Kidney epithelial cell (primary cell): ENCODE measurements at regions not wholly inside any gene's neighbourhood (a gene's known extent, or its start where the extent isn't known, plus 50 kb on each side); places are given as distances from the start of the nearest gene placed in this dataset.

Experiments
- DNase-seq: peaks from one replicate; pipeline ENCODE4 v3.0.0-alpha.2; 2010; ENCODE audit warnings: low read depth
- H3K27me3 ChIP-seq: 2 replicates; pipeline ENCODE4 v1.6.0; 2011; ENCODE audit warnings: low read length; ENCODE audit not compliant: control insufficient read depth, insufficient read depth
- H3K36me3 ChIP-seq: 2 replicates; pipeline ENCODE4 v1.5.1; 2011; ENCODE audit warnings: low read length; ENCODE audit not compliant: control insufficient read depth, insufficient read depth
- H3K4me3 ChIP-seq: 2 replicates; pipeline ENCODE4 v1.5.1; 2011; ENCODE audit warnings: low read depth, mild to moderate bottlenecking, control low read depth, low read length
- CTCF ChIP-seq: IDR thresholded peaks from 2 replicates; pipeline ENCODE4 v1.5.1; 2011; ENCODE audit warnings: mild to moderate bottlenecking, moderate library complexity, low read length, control low read depth, inconsistent platforms; ENCODE audit not compliant: insufficient read depth, poor library complexity, severe bottlenecking

- Histone ChIP-seq H3K27me3 (no peaks in the 10 kb centered on the region), H3K36me3 (no peaks in the 10 kb centered on the region), H3K4me3 (no peak overlapping the region)
- no peak for DNase-seq
- TF ChIP-seq CTCF: no peak
Observed at GRCh38 chr2:8535821-8536685, 145.8 kb upstream of the ID2 start.

GRCh38 chr2:8536686-8537561, 144.9 kb upstream of the ID2 start:
- TF ChIP-seq CTCF: no peak
- Histone ChIP-seq H3K27me3 (no peaks in the 10 kb centered on the region), H3K36me3 (no peaks in the 10 kb centered on the region), H3K4me3 (no peak overlapping the region)
- DNase-seq: no peak

- TF ChIP-seq CTCF: no peak
- H3K27me3 ChIP-seq: no peaks in the 10 kb centered on the region
- H3K36me3 ChIP-seq: no peaks in the 10 kb centered on the region
- DNase-seq: no peak
- H3K4me3 ChIP-seq: no peak overlapping the region
Observed at GRCh38 chr2:8537562-8538155, 144.2 kb upstream of the ID2 start.

GRCh38 chr2:8538531-8538930, 143.3 kb upstream of the ID2 start:
- Histone ChIP-seq H3K27me3 (no peaks in the 10 kb centered on the region), H3K4me3 (no peak overlapping the region), H3K36me3 (no peaks in the 10 kb centered on the region)
- TF ChIP-seq CTCF: no peak
- DNase-seq: no peak

- DNase-seq: no peak
- no peak overlapping the region for H3K4me3 ChIP-seq
- H3K36me3 ChIP-seq: no peaks in the 10 kb centered on the region
- no peak for TF ChIP-seq CTCF
- no peaks in the 10 kb centered on the region for H3K27me3 ChIP-seq
Observed at GRCh38 chr2:8538931-8539621, 142.8 kb upstream of the ID2 start.
